HG03565 (cell line): ENCODE measurements at regions not wholly inside any gene's neighbourhood (a gene's known extent, or its start where the extent isn't known, plus 50 kb on each side); places are given as distances from the start of the nearest gene placed in this dataset.

Experiments used
- ATAC-seq: cut with Tn5 transposase; IDR thresholded peaks from one replicate; pipeline ENCODE4 v1.9.1; 2021; ENCODE audit warnings: mild to moderate bottlenecking, moderate library complexity; ENCODE audit not compliant: unreplicated experiment

GRCh38 chr11:29318134-29318845, 698.5 kb downstream of the KCNA4 start:
- no peak for ATAC-seq

- ATAC-seq = no peak
These were observed 699.1 kb downstream of the KCNA4 start for GRCh38 chr11:29317694-29318093.

GRCh38 chr11:29315275-29315674, 701.6 kb downstream of the KCNA4 start:
- ATAC-seq = no peak

GRCh38 chr11:29314211-29314610, 702.6 kb downstream of the KCNA4 start:
- no peak for ATAC-seq

GRCh38 chr11:29312812-29313211, 704.0 kb downstream of the KCNA4 start:
- ATAC-seq = no peak

GRCh38 chr11:29310725-29311342, 706.0 kb downstream of the KCNA4 start:
- ATAC-seq = no peak

GRCh38 chr11:29309992-29310391, 706.8 kb downstream of the KCNA4 start:
- no peak for ATAC-seq

- no peak for ATAC-seq
These were observed 710.3 kb downstream of the KCNA4 start for GRCh38 chr11:29306527-29306926.

GRCh38 chr11:29305456-29306232, 711.2 kb downstream of the KCNA4 start:
- no peak for ATAC-seq

- no peak for ATAC-seq
These were observed 716.4 kb downstream of the KCNA4 start for GRCh38 chr11:29300420-29300819.

GRCh38 chr11:29296680-29297079, 720.1 kb downstream of the KCNA4 start:
- no peak for ATAC-seq

- peak; percentile 86 for ATAC-seq
These were observed 723.0 kb downstream of the KCNA4 start for GRCh38 chr11:29293825-29294224.

- no peak for ATAC-seq
These were observed 734.7 kb downstream of the KCNA4 start for GRCh38 chr11:29282088-29282487.

- ATAC-seq = no peak
These were observed 735.5 kb downstream of the KCNA4 start for GRCh38 chr11:29281271-29281777.

GRCh38 chr11:29280452-29280851, 736.4 kb downstream of the KCNA4 start:
- no peak for ATAC-seq

- ATAC-seq = no peak
These were observed 737.1 kb downstream of the KCNA4 start for GRCh38 chr11:29279716-29280115.

GRCh38 chr11:29272019-29272654, 744.7 kb downstream of the KCNA4 start:
- no peak for ATAC-seq

- ATAC-seq = no peak
These were observed 745.2 kb downstream of the KCNA4 start for GRCh38 chr11:29271616-29272015.

- ATAC-seq = no peak
These were observed 748.1 kb downstream of the KCNA4 start for GRCh38 chr11:29268733-29269132.

GRCh38 chr11:29265792-29266191, 751.0 kb downstream of the KCNA4 start:
- ATAC-seq = no peak

- no peak for ATAC-seq
These were observed 751.4 kb downstream of the KCNA4 start for GRCh38 chr11:29265381-29265780.
